ENCODE measurements at regions not wholly inside any gene's neighbourhood (a gene's known extent, or its start where the extent isn't known, plus 50 kb on each side); places are given as distances from the start of the nearest gene placed in this dataset.
A peak's percentile ranks its signal among the peaks of the same experiment; 100 is the strongest.

DNA sequence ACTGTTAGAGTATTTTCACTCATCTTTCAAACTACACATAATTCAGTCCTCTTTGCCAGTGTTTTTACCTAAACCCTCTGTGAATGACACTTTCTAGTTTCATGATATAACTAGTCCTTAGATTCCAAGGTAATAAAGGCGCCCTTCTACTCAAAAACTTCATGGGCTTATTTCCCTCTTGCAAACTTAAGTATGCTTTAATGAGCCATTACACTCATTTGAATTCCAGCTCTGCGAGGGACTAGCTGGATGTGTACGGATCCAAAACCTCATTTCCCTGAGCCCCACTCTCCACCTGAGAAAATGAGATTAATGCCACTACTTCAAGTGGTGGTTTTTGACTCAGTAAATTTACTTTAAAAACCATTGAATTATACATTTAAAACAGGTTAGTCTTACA is 141.1 kb downstream of the NDUFA12 start:
- CTCF ChIA-PET = no interaction called here
- POLR2A ChIA-PET = no interaction called here
- Histone ChIP-seq H3K36me3 (ENCODE audit: control insufficient read depth in 4 of 4, insufficient read depth in 4 of 4, low read length in 3 of 4) (no peaks in the 10 kb centered on the region), H3K9me3 (ENCODE audit: control extremely low read depth in 1 of 5, control insufficient read depth in 4 of 5, insufficient read depth in 2 of 5, low read depth in 1 of 5, low read length in 4 of 5) (peaks cover 0 to 3% (median 0%) of the 10 kb centered on the region in 5 experiments), H3K4me1 (ENCODE audit: control extremely low read depth in 1 of 4, control insufficient read depth in 4 of 4, insufficient read depth in 4 of 4, low read length in 3 of 4) (no peaks in the 10 kb centered on the region), H3K27me3 (replicated peaks in 2 of 5; ENCODE audit: control insufficient read depth in 4 of 5, insufficient read depth in 5 of 5, low read length in 4 of 5) (peaks cover 0 to 6% (median 2%) of the 10 kb centered on the region in 5 experiments), H3K27ac (ENCODE audit: insufficient read depth in 1 of 2, low read depth in 1 of 2, low read length in 2 of 2, poor library complexity in 1 of 2, severe bottlenecking in 2 of 2) (no peak overlapping the region), H3K4me3 (ENCODE audit: control insufficient read depth in 1 of 7, extremely low read depth in 1 of 7, insufficient read depth in 4 of 7, low read depth in 2 of 7, low read length in 6 of 7) (no peak overlapping the region)
- no peak for DNase-seq
- WGBS (ENCODE audit: insufficient coverage) = 100% methylated on average over 1 of the region's 3 CpGs

DNA sequence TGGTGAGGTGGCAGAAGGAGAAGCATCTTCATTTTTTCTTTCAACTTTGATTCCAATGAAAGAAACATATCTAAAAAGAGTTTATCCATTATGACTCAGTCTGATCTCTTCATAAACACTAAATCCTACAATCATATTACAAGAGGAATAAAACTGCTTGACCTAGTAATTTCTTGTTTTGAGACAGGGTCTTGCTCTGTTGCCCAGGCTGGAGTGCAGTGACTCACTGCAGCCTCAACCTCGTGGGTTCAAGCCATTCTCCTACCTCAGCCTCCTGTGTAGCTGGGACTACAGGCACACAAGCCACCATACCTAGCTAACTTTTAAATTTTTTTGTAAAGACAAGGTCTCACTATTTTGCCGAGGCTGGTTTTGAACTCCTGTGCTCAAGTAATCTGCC is 147.2 kb downstream of the NDUFA12 start:
- CTCF ChIA-PET = no interaction called here
- POLR2A ChIA-PET = no interaction called here
- no peak for DNase-seq
- peaks cover 0 to 5% (median 0%) of the 10 kb centered on the region in 5 experiments for H3K27me3 ChIP-seq (replicated peaks in 2 of 5; ENCODE audit: control insufficient read depth in 4 of 5, insufficient read depth in 5 of 5, low read length in 4 of 5)
- 88% methylated on average over 2 of the region's 2 CpGs for WGBS (ENCODE audit: insufficient coverage)
- H3K9me3 ChIP-seq (ENCODE audit: control extremely low read depth in 1 of 5, control insufficient read depth in 4 of 5, insufficient read depth in 2 of 5, low read depth in 1 of 5, low read length in 4 of 5) = no peaks in the 10 kb centered on the region
- no peaks in the 10 kb centered on the region for H3K36me3 ChIP-seq (ENCODE audit: control insufficient read depth in 4 of 4, insufficient read depth in 4 of 4, low read length in 3 of 4)
- no peak overlapping the region for H3K27ac ChIP-seq (ENCODE audit: insufficient read depth in 1 of 2, low read depth in 1 of 2, low read length in 2 of 2, poor library complexity in 1 of 2, severe bottlenecking in 2 of 2)
- H3K4me3 ChIP-seq (ENCODE audit: control insufficient read depth in 1 of 7, extremely low read depth in 1 of 7, insufficient read depth in 4 of 7, low read depth in 2 of 7, low read length in 6 of 7) = no peak overlapping the region
- H3K4me1 ChIP-seq (ENCODE audit: control extremely low read depth in 1 of 4, control insufficient read depth in 4 of 4, insufficient read depth in 4 of 4, low read length in 3 of 4) = no peaks in the 10 kb centered on the region

DNA sequence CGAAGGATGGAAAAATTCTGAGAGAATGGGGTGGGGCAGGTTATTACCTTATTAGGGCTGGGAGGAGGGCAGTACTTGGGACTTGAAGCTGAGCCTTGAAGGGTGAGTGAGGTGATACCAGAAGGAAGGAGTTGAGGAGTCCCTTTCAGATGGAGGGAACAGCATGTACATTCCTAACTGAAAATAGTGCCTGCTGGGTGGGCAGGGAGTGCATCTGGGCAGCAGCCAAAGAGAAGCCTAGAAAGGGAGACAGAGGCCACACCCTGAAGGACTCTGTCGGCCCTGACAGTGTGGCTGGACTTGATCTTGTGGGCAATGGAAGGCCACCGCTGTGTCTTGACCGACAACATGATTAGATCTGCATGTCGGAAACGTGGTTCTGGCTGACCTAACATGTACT is 147.6 kb downstream of the NDUFA12 start:
- Histone ChIP-seq H3K9me3 (ENCODE audit: control extremely low read depth in 1 of 5, control insufficient read depth in 4 of 5, insufficient read depth in 2 of 5, low read depth in 1 of 5, low read length in 4 of 5) (no peaks in the 10 kb centered on the region), H3K36me3 (ENCODE audit: control insufficient read depth in 4 of 4, insufficient read depth in 4 of 4, low read length in 3 of 4) (no peaks in the 10 kb centered on the region), H3K27ac (ENCODE audit: insufficient read depth in 1 of 2, low read depth in 1 of 2, low read length in 2 of 2, poor library complexity in 1 of 2, severe bottlenecking in 2 of 2) (no peak overlapping the region), H3K27me3 (replicated peaks in 2 of 5; ENCODE audit: control insufficient read depth in 4 of 5, insufficient read depth in 5 of 5, low read length in 4 of 5) (peaks cover 0 to 5% (median 0%) of the 10 kb centered on the region in 5 experiments), H3K4me1 (ENCODE audit: control extremely low read depth in 1 of 4, control insufficient read depth in 4 of 4, insufficient read depth in 4 of 4, low read length in 3 of 4) (no peaks in the 10 kb centered on the region), H3K4me3 (ENCODE audit: control insufficient read depth in 1 of 7, extremely low read depth in 1 of 7, insufficient read depth in 4 of 7, low read depth in 2 of 7, low read length in 6 of 7) (no peak overlapping the region)
- peak in 2 of 3 donors; percentile 11 to 18 for DNase-seq
- ChIA-PET CTCF (no interaction called here), POLR2A (no interaction called here)
- 51% methylated on average over 5 of the region's 6 CpGs for WGBS (ENCODE audit: insufficient coverage)

DNA sequence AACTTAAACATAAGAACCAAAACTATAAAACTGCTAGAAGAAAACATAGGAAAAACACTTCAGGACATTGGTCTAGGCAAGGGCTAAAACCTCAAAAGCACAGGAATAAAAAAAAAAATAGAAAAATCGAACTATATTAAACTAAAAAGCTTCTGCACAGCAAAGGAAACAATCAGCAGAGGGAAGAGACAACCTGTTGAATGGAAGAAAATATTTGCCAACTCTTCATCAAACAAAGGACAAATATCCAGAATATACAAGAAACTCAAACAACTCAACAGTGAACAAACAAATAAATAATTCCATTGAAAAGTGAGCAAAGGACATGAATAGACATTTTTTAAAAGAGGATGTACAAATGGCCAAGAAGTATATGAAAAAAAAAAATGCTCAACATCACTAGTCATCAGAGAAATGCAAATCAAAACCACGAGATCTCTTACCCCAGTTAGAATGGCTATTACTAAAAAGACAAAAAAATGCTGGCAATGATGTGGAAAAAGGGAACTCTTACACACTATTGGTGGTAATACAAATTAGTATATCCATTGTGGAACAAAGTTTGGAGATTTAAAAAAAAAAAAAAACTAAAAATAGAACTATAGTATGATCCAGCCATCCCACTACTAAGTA is 152.0 kb downstream of the NDUFA12 start:
- H3K27me3 ChIP-seq (replicated peaks in 2 of 5; ENCODE audit: control insufficient read depth in 4 of 5, insufficient read depth in 5 of 5, low read length in 4 of 5) = peaks cover 0 to 1% (median 0%) of the 10 kb centered on the region in 5 experiments
- CTCF ChIA-PET = interaction anchor here (0.6 to 1.9 kb wide), 2 partner anchors 23 to 1954 kb away, joined by 3 read pairs; no protein-coding TSS in a partner anchor
- WGBS (ENCODE audit: insufficient coverage) = no CpG with 5 or more reads among the region's 2 CpGs
- H3K4me1 ChIP-seq (ENCODE audit: control extremely low read depth in 1 of 4, control insufficient read depth in 4 of 4, insufficient read depth in 4 of 4, low read length in 3 of 4) = no peaks in the 10 kb centered on the region
- no peaks in the 10 kb centered on the region for H3K36me3 ChIP-seq (ENCODE audit: control insufficient read depth in 4 of 4, insufficient read depth in 4 of 4, low read length in 3 of 4)
- peak in 2 of 3 donors; percentile 14 to 16 for DNase-seq
- H3K9me3 ChIP-seq (ENCODE audit: control extremely low read depth in 1 of 5, control insufficient read depth in 4 of 5, insufficient read depth in 2 of 5, low read depth in 1 of 5, low read length in 4 of 5) = no peaks in the 10 kb centered on the region
- no peak overlapping the region for H3K4me3 ChIP-seq (ENCODE audit: control insufficient read depth in 1 of 7, extremely low read depth in 1 of 7, insufficient read depth in 4 of 7, low read depth in 2 of 7, low read length in 6 of 7)
- no peak overlapping the region for H3K27ac ChIP-seq (ENCODE audit: insufficient read depth in 1 of 2, low read depth in 1 of 2, low read length in 2 of 2, poor library complexity in 1 of 2, severe bottlenecking in 2 of 2)
- POLR2A ChIA-PET = no interaction called here

DNA sequence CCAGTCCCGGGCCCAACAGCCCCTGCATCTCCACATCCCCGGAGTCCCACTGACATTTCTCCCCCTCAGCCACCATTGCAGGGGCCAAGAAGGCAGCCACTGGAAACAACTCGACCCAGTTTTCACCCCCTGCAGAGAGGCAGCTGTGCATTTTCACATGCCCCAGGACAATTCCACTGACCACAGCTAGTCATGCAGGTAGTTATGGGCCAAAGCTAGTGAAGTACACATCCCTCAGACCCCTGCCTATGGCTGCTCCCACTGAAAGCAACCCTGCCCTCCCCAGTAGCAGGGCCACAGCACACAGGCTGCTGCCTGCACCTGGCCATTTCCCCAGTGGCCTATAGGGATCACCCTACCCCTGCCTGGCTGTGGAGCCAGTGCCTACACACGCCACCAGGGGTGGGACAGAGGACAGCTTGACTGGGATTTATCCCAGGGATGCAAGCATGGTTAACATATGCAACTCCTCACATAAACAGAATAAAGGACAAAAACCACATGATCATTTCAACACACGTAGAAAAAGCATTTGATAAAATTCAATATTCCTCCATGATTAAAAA is 154.0 kb downstream of the NDUFA12 start:
- Histone ChIP-seq H3K36me3 (ENCODE audit: control insufficient read depth in 4 of 4, insufficient read depth in 4 of 4, low read length in 3 of 4) (no peaks in the 10 kb centered on the region), H3K4me3 (ENCODE audit: control insufficient read depth in 1 of 7, extremely low read depth in 1 of 7, insufficient read depth in 4 of 7, low read depth in 2 of 7, low read length in 6 of 7) (no peak overlapping the region), H3K27ac (ENCODE audit: insufficient read depth in 1 of 2, low read depth in 1 of 2, low read length in 2 of 2, poor library complexity in 1 of 2, severe bottlenecking in 2 of 2) (no peak overlapping the region), H3K27me3 (replicated peaks in 2 of 5; ENCODE audit: control insufficient read depth in 4 of 5, insufficient read depth in 5 of 5, low read length in 4 of 5) (no peaks in the 10 kb centered on the region), H3K9me3 (ENCODE audit: control extremely low read depth in 1 of 5, control insufficient read depth in 4 of 5, insufficient read depth in 2 of 5, low read depth in 1 of 5, low read length in 4 of 5) (no peaks in the 10 kb centered on the region), H3K4me1 (ENCODE audit: control extremely low read depth in 1 of 4, control insufficient read depth in 4 of 4, insufficient read depth in 4 of 4, low read length in 3 of 4) (no peaks in the 10 kb centered on the region)
- WGBS (ENCODE audit: insufficient coverage) = 94% methylated on average over 5 of the region's 5 CpGs
- ChIA-PET POLR2A (no interaction called here), CTCF (no interaction called here)
- no peak for DNase-seq

DNA sequence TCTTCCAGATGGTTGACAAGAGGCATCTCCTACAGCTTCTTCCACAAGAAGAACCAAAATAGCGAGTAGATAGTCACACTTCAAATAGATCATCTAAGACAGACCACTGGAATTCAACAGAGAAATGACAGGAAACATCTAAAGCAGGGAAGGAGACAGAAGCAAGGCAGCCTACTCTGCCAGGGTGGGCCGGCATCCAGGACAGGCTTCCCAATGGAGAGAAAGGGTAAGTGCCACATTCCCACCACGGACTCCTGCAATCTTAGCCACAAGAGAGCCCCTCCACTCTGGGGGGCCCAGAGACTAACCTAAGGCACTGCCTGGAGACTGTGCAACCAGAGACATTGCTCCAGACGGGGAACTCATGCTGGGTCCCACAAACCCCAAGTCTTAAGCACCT is 154.5 kb downstream of the NDUFA12 start:
- H3K27me3 ChIP-seq (replicated peaks in 2 of 5; ENCODE audit: control insufficient read depth in 4 of 5, insufficient read depth in 5 of 5, low read length in 4 of 5) = no peaks in the 10 kb centered on the region
- CTCF ChIA-PET = no interaction called here
- DNase-seq = no peak
- no peaks in the 10 kb centered on the region for H3K9me3 ChIP-seq (ENCODE audit: control extremely low read depth in 1 of 5, control insufficient read depth in 4 of 5, insufficient read depth in 2 of 5, low read depth in 1 of 5, low read length in 4 of 5)
- POLR2A ChIA-PET = no interaction called here
- no peak overlapping the region for H3K4me3 ChIP-seq (ENCODE audit: control insufficient read depth in 1 of 7, extremely low read depth in 1 of 7, insufficient read depth in 4 of 7, low read depth in 2 of 7, low read length in 6 of 7)
- no peaks in the 10 kb centered on the region for H3K4me1 ChIP-seq (ENCODE audit: control extremely low read depth in 1 of 4, control insufficient read depth in 4 of 4, insufficient read depth in 4 of 4, low read length in 3 of 4)
- 96% methylated on average over 4 of the region's 4 CpGs for WGBS (ENCODE audit: insufficient coverage)
- no peaks in the 10 kb centered on the region for H3K36me3 ChIP-seq (ENCODE audit: control insufficient read depth in 4 of 4, insufficient read depth in 4 of 4, low read length in 3 of 4)
- H3K27ac ChIP-seq (ENCODE audit: insufficient read depth in 1 of 2, low read depth in 1 of 2, low read length in 2 of 2, poor library complexity in 1 of 2, severe bottlenecking in 2 of 2) = no peak overlapping the region

DNA sequence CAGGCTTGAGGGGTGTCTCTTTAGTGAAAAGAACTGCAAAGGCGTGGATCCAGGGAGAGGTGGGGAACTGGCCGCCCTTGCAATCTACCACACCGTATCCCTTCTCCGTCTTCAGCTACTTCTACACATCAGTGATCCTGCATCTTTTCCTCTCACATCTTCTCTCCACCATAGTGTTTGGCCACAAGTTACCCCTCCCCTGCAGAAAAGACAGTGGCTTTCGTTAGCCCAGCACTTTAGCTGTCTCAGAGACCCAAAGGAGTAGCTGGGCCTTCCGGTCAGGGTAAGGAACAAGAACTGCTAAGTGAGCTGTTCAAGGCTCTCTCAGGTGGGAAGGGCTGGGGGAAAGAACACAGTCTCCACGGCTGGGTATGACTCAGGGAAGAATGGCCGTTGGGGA is 158.4 kb downstream of the NDUFA12 start:
- no peaks in the 10 kb centered on the region for H3K27me3 ChIP-seq (replicated peaks in 2 of 5; ENCODE audit: control insufficient read depth in 4 of 5, insufficient read depth in 5 of 5, low read length in 4 of 5)
- 100% methylated on average over 6 of the region's 8 CpGs for WGBS (ENCODE audit: insufficient coverage)

More for the DNA sequence above, 158.4 kb downstream of the NDUFA12 start:
- ChIA-PET CTCF (no interaction called here), POLR2A (no interaction called here)
- no peaks in the 10 kb centered on the region for H3K4me1 ChIP-seq (ENCODE audit: control extremely low read depth in 1 of 4, control insufficient read depth in 4 of 4, insufficient read depth in 4 of 4, low read length in 3 of 4)
- DNase-seq = no peak
- H3K27ac ChIP-seq (ENCODE audit: insufficient read depth in 1 of 2, low read depth in 1 of 2, low read length in 2 of 2, poor library complexity in 1 of 2, severe bottlenecking in 2 of 2) = no peak overlapping the region
- no peak overlapping the region for H3K4me3 ChIP-seq (ENCODE audit: control insufficient read depth in 1 of 7, extremely low read depth in 1 of 7, insufficient read depth in 4 of 7, low read depth in 2 of 7, low read length in 6 of 7)
- no peaks in the 10 kb centered on the region for H3K9me3 ChIP-seq (ENCODE audit: control extremely low read depth in 1 of 5, control insufficient read depth in 4 of 5, insufficient read depth in 2 of 5, low read depth in 1 of 5, low read length in 4 of 5)
- no peaks in the 10 kb centered on the region for H3K36me3 ChIP-seq (ENCODE audit: control insufficient read depth in 4 of 4, insufficient read depth in 4 of 4, low read length in 3 of 4)
